GM13976 (cell line): ENCODE measurements at regions not wholly inside any gene's neighbourhood (a gene's known extent, or its start where the extent isn't known, plus 50 kb on each side); places are given as distances from the start of the nearest gene placed in this dataset.

ENCODE experiments used
- DNase-seq: peaks from one replicate; pipeline ENCODE4 v3.0.0; 2012; ENCODE audit warnings: low spot score
- CTCF ChIP-seq: IDR thresholded peaks from 2 replicates; pipeline ENCODE4 v1.5.1; 2012; ENCODE audit warnings: borderline replicate concordance, mild to moderate bottlenecking; ENCODE audit not compliant: insufficient read depth; ENCODE audit errors: extremely low read depth, missing control alignments, control extremely low read depth
- in situ Hi-C: fragments of 300-500 bp; cut with MboI; formaldehyde crosslinking; loops from one replicate; pipeline ENCODE4 v1.12.0; 2022; ENCODE audit warnings: low sequenced_read_pairs, mixed read lengths, inconsistent platforms; ENCODE audit not compliant: unreplicated experiment

GRCh38 chr5:18900644-18901043, 1087.4 kb downstream of the CDH18 start:
- DNase-seq: no peak
- no peak for TF ChIP-seq CTCF
- in situ Hi-C loops: no loop called here

GRCh38 chr5:18920966-18921365, 1067.0 kb downstream of the CDH18 start:
- TF ChIP-seq CTCF: no peak
- in situ Hi-C loops: no loop called here
- no peak for DNase-seq

- no peak for DNase-seq
- no peak for TF ChIP-seq CTCF
- in situ Hi-C loops: no loop called here
These were observed 1055.9 kb downstream of the CDH18 start for GRCh38 chr5:18932081-18932480.

GRCh38 chr5:18944771-18945170, 1043.2 kb downstream of the CDH18 start:
- no peak for DNase-seq
- in situ Hi-C loops: no loop called here
- no peak for TF ChIP-seq CTCF

- no peak for TF ChIP-seq CTCF
- in situ Hi-C loops: no loop called here
- DNase-seq: no peak
These were observed 1033.8 kb downstream of the CDH18 start for GRCh38 chr5:18954239-18954638.

- TF ChIP-seq CTCF: no peak
- in situ Hi-C loops: no loop called here
- DNase-seq: no peak
These were observed 1028.5 kb downstream of the CDH18 start for GRCh38 chr5:18959535-18959934.

- DNase-seq: no peak
- in situ Hi-C loops: no loop called here
- TF ChIP-seq CTCF: no peak
These were observed 1026.8 kb downstream of the CDH18 start for GRCh38 chr5:18961234-18961633.
